ENCODE measurements at regions not wholly inside any gene's neighbourhood (a gene's known extent, or its start where the extent isn't known, plus 50 kb on each side); places are given as distances from the start of the nearest gene placed in this dataset.

- no peak for TF ChIP-seq POLR2A (IDR thresholded peaks at IDR 0.05)
- TF ChIP-seq CTCF (IDR thresholded peaks at IDR 0.05): no peak
- H3K27me3 ChIP-seq: no peaks in the 10 kb centered on the region
- 52 to 65% (median 59%) methylated on average over 4 of the region's 4 CpGs for WGBS, 4 donors
These were observed 399.0 kb downstream of the NKX6-1 start for GRCh38 chr4:84100071-84100470.

GRCh38 chr4:84099599-84099998 lies 399.5 kb downstream of the NKX6-1 start:
- intact Hi-C loops (cut with DNase I): no loop called here
- H3K27ac ChIP-seq: no peak overlapping the region
- H3K36me3 ChIP-seq (replicated peaks in 1 of 2): no peaks in the 10 kb centered on the region
- H3K4me3 ChIP-seq: no peak overlapping the region
- no peaks in the 10 kb centered on the region for H3K4me1 ChIP-seq (replicated peaks in 1 of 2)
- H3K9me3 ChIP-seq (replicated peaks in 1 of 3): no peaks in the 10 kb centered on the region
- TF ChIP-seq POLR2A (IDR thresholded peaks at IDR 0.05): no peak
- TF ChIP-seq CTCF (IDR thresholded peaks at IDR 0.05): no peak
- no peak for DNase-seq
- H3K27me3 ChIP-seq: no peaks in the 10 kb centered on the region
- WGBS, 4 donors: 36 to 47% (median 43%) methylated on average over 2 of the region's 2 CpGs

More at GRCh38 chr4:84100071-84100470, 399.0 kb downstream of the NKX6-1 start:
- intact Hi-C loops (cut with DNase I): no loop called here
- Histone ChIP-seq H3K27ac (no peak overlapping the region), H3K36me3 (replicated peaks in 1 of 2) (no peaks in the 10 kb centered on the region), H3K9me3 (replicated peaks in 1 of 3) (no peaks in the 10 kb centered on the region), H3K4me3 (no peak overlapping the region), H3K4me1 (replicated peaks in 1 of 2) (no peaks in the 10 kb centered on the region)
- no peak for DNase-seq

GRCh38 chr4:84091266-84091665 lies 407.8 kb downstream of the NKX6-1 start:
- intact Hi-C loops (cut with DNase I): no loop called here
- no peak overlapping the region for H3K27ac ChIP-seq
- 35 to 56% (median 43%) methylated on average over 2 of the region's 2 CpGs for WGBS, 4 donors
- H3K36me3 ChIP-seq (replicated peaks in 1 of 2): no peaks in the 10 kb centered on the region
- DNase-seq: no peak
- no peaks in the 10 kb centered on the region for H3K4me1 ChIP-seq (replicated peaks in 1 of 2)
- no peaks in the 10 kb centered on the region for H3K27me3 ChIP-seq
- H3K9me3 ChIP-seq (replicated peaks in 1 of 3): no peaks in the 10 kb centered on the region
- TF ChIP-seq POLR2A (IDR thresholded peaks at IDR 0.05) (no peak), CTCF (IDR thresholded peaks at IDR 0.05) (no peak)
- no peak overlapping the region for H3K4me3 ChIP-seq

- TF ChIP-seq POLR2A (IDR thresholded peaks at IDR 0.05): no peak
- no peak overlapping the region for H3K4me3 ChIP-seq
- intact Hi-C loops (cut with DNase I): no loop called here
- H3K27ac ChIP-seq: no peak overlapping the region
- no peaks in the 10 kb centered on the region for H3K4me1 ChIP-seq (replicated peaks in 1 of 2)
- H3K36me3 ChIP-seq (replicated peaks in 1 of 2): no peaks in the 10 kb centered on the region
- no peaks in the 10 kb centered on the region for H3K9me3 ChIP-seq (replicated peaks in 1 of 3)
- H3K27me3 ChIP-seq: no peaks in the 10 kb centered on the region
- WGBS, 4 donors: 70 to 74% (median 73%) methylated on average over 5 of the region's 5 CpGs
- DNase-seq: no peak
These were observed 409.2 kb downstream of the NKX6-1 start for GRCh38 chr4:84089652-84090437.

GRCh38 chr4:84085986-84086385 lies 413.1 kb downstream of the NKX6-1 start:
- 73 to 82% (median 78%) methylated on average over 4 of the region's 4 CpGs for WGBS, 4 donors
- no peak for DNase-seq
- H3K27me3 ChIP-seq: no peaks in the 10 kb centered on the region
- H3K4me3 ChIP-seq: no peak overlapping the region
- no peaks in the 10 kb centered on the region for H3K9me3 ChIP-seq (replicated peaks in 1 of 3)
- no peaks in the 10 kb centered on the region for H3K4me1 ChIP-seq (replicated peaks in 1 of 2)
- intact Hi-C loops (cut with DNase I): no loop called here
- TF ChIP-seq POLR2A (IDR thresholded peaks at IDR 0.05) (no peak), CTCF (IDR thresholded peaks at IDR 0.05) (no peak)
- no peaks in the 10 kb centered on the region for H3K36me3 ChIP-seq (replicated peaks in 1 of 2)
- no peak overlapping the region for H3K27ac ChIP-seq
